HG03097 (cell line): ENCODE measurements at regions not wholly inside any gene's neighbourhood (a gene's known extent, or its start where the extent isn't known, plus 50 kb on each side); places are given as distances from the start of the nearest gene placed in this dataset.

Experiments used
- ATAC-seq: cut with Tn5 transposase; IDR thresholded peaks from one replicate; pipeline ENCODE4 v1.9.1; 2021; ENCODE audit not compliant: unreplicated experiment, low FRiP score

DNA sequence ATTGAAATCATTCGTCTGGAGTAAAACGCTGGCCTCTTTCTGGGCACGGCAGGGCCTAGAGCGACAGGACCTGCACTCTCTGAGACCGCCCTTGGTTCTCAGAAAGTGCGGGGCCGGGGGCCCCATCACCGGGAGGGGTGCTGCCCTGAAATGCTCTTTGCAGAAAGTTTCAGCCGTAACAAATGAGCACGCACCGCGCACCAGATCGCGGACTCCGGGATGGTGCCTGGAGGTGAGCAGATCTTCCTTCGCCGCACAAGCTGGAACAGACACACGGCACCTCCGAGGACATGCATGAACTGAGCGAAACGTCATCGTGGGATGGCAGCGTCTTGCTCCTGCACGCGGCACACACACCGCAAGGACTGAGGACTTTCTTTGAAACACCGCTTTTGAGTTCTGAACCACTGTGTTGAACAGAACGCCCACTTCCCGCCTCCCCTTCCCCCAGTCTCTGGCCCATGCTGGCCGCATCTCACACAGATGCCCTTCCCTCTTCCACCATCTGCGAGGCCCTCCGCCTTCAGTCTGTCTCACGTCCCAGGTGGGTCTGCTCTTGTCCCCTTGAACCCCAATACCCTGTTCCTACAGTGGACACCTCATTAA, 538.7 kb upstream of the MGMT start:
- no peak for ATAC-seq

DNA sequence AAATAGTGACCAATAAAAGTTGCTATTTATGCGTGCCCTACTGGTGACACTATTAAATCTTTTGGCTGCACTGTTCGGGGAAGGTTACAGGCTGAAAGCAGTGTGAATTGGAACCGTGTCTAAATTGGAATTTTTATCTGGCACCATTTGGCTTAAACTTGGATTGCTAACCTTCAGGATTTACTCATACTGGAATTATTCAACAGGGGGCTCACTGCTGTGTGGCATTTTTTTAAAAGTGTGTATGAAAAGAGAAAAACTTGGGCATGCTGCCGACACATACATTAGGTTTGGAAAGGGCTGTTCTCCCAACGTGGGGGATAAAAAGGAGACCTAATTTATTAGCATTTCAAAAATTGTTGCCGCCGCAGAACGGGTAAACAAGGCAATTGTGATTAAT, 537.9 kb upstream of the MGMT start:
- no peak for ATAC-seq

- ATAC-seq: no peak
Observed at GRCh38 chr10:128929767-128930166, 537.3 kb upstream of the MGMT start.

- no peak for ATAC-seq
Observed at GRCh38 chr10:128930515-128930914, 536.5 kb upstream of the MGMT start.

- ATAC-seq: no peak
Observed at GRCh38 chr10:128932071-128932820, 534.8 kb upstream of the MGMT start.

DNA sequence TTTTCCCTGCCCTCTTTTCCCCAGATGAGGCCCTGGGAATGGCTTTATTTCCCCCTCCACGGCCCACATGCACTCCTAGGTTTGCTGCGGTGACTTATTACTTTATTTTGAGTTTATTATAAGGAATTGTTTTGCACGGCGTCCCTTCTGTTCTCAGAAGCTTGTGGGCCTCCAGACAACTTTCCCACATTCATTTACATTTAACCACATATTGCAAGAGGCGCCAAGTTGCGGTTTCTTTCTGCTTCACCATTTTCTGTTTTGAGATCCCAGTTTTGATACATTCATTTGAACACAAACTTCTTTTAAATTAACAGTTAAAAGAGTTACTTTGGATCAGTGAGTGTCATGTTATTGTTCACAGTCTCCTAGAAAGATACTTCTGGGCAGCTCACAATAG, 532.5 kb upstream of the MGMT start:
- no peak for ATAC-seq

- no peak for ATAC-seq
Observed at GRCh38 chr10:128936392-128936791, 530.6 kb upstream of the MGMT start.

GRCh38 chr10:128938558-128938957, 528.5 kb upstream of the MGMT start:
- ATAC-seq: no peak

DNA sequence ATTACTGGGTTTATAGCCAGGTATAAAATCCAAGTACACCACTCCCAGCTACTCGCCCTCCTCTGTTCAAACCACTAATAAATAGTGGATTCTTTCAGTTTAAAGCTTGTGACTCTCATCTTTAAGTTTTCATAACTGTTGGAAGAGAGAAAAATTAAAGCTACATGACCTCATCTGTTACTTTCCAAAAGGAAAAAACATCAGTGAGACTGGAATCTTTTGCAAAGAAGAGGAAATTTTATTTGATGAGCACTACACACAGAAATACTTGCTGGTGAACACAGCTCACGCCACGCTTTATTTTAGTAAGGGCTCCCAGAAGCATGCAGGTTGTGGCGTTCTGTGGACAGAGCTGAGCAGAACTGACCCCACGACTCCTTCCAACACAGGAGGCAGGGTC, 527.0 kb upstream of the MGMT start:
- no peak for ATAC-seq

- ATAC-seq: no peak
Observed at GRCh38 chr10:128943111-128943510, 523.9 kb upstream of the MGMT start.

DNA sequence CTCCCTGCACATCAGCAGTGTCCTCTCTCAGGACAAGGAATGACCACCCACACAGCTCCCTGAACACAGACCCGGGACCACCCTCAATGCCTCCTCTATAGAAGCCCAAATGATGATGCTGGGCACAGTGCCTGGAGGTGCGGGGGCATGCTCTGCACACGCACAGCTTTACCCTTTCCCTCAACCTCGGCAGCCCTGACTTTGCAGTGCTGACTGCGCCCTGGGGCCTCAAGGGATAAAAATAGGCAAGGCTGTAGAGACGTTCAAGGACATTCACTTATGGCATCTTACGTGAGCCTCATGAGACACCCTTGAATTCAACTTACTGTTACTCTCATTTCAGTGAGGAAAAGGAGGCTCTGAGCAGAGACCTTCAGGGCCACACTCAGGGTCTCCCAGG, 521.6 kb upstream of the MGMT start:
- ATAC-seq: no peak

GRCh38 chr10:128950159-128950915, 516.7 kb upstream of the MGMT start:
- no peak for ATAC-seq

DNA sequence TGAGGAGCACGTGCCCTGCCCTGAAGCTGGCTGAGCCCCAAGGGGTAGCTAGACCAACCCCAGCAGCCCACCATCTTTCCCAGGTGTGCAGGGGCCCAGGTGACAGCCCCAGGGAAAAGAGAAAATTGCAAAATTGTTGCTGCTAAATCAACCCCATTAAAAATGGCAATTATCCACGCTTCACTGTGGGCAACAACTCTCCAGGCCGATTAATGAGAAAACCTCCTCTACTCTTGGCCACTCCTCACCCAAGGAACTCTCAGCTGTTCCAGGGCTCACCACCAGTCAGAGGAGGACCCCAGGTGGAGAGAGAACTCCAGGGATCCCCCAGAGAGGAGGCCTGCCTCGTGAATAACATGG, 516.1 kb upstream of the MGMT start:
- ATAC-seq: no peak

DNA sequence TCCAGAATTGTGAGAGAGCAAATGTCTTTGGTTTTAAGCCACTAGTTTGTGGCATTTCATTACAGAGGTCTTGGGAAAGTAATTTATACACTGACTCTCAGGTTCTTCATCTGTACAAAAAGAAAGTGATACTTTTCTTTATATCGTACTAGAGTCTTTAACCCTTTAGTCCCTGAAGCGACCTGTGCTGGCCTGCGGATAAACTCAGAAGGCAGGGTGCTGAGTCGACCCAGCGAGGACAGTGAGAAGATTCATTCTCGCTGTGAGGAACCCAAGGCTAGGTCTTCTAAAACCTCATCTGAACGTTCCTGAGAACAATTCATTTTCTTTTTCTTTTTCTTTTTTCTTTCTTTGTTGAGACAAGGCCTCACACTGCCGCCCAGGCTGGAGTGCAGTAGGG, 514.2 kb upstream of the MGMT start:
- ATAC-seq: no peak

- no peak for ATAC-seq
Observed at GRCh38 chr10:128956149-128956548, 510.9 kb upstream of the MGMT start.

- no peak for ATAC-seq
Observed at GRCh38 chr10:128957221-128957620, 509.8 kb upstream of the MGMT start.

- no peak for ATAC-seq
Observed at GRCh38 chr10:128958834-128959690, 508.0 kb upstream of the MGMT start.

GRCh38 chr10:128959746-128960145, 507.3 kb upstream of the MGMT start:
- no peak for ATAC-seq

GRCh38 chr10:128960517-128960916, 506.5 kb upstream of the MGMT start:
- no peak for ATAC-seq

- ATAC-seq: no peak
Observed at GRCh38 chr10:128962182-128962581, 504.9 kb upstream of the MGMT start.
